ENCODE measurements at regions not wholly inside any gene's neighbourhood (a gene's known extent, or its start where the extent isn't known, plus 50 kb on each side); places are given as distances from the start of the nearest gene placed in this dataset.

GRCh38 chr12:83190631-83191390 lies 504.1 kb downstream of the TMTC2 start:
- no peak for DNase-seq

GRCh38 chr12:83186419-83186818 lies 499.7 kb downstream of the TMTC2 start:
- DNase-seq = no peak

- DNase-seq = no peak
These were observed 498.5 kb downstream of the TMTC2 start for GRCh38 chr12:83185241-83185640.

All from left hindlimb (tissue), 1 donor.